Prostate gland (tissue), 2 donors: ENCODE measurements at regions not wholly inside any gene's neighbourhood (a gene's known extent, or its start where the extent isn't known, plus 50 kb on each side); places are given as distances from the start of the nearest gene placed in this dataset.

Experiments used
- POLR2AphosphoS5 ChIP-seq: sonication (generic); formaldehyde crosslinking; IDR thresholded peaks from one replicate; pipeline ENCODE4 v1.6.1; 2017; ENCODE audit warnings: antibody characterized with exemption
- TF ChIP-seq, protein P1 (sequence below), 4 experiments: fragments of 200-600 bp in 2 of 4; fragments of 450-650 bp in 2 of 4; sonication (generic) in 2 of 4; IDR thresholded peaks; 1 replicate in 3 of 4; 2 replicates in 1 of 4; pipeline ENCODE4 v1.5.1; 2016 to 2019; ENCODE audit warnings: antibody characterized with exemption in 4 of 4, mild to moderate bottlenecking in 2 of 4, moderate library complexity in 2 of 4

DNA sequence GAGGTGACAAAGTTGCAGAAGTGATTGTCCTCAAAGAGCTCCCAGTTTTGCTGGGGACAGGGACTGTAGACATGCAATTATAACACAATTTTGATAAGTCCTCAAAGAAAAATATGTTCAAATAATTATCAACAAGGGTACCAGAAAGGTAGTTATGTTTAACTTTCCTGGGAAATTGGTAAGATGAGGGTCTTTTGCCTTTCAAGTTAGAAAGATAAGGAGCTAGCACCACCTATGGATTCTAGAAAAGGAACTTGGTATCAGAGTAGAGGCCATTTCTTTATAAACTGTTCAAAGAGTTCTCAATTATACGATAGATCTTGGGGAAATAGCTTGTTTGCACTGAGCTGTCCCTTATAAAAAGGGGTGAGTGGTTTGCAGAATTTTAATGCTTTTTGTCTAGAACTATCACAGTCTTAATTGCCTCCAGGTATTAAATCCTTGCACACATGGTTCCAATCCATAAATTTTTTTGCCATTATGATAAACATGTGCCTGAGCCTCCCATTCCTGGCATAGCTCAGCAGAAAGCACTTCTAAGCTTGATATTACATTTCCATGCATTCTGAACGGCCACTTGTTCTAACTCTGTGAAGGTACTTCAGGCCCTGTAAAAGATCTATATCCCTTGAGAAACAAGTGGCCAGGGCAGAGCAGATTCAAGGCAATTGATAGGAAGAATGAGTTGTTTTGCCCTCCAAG, 247.5 kb upstream of the LRIG1 start:
- TF ChIP-seq, protein P1, sequence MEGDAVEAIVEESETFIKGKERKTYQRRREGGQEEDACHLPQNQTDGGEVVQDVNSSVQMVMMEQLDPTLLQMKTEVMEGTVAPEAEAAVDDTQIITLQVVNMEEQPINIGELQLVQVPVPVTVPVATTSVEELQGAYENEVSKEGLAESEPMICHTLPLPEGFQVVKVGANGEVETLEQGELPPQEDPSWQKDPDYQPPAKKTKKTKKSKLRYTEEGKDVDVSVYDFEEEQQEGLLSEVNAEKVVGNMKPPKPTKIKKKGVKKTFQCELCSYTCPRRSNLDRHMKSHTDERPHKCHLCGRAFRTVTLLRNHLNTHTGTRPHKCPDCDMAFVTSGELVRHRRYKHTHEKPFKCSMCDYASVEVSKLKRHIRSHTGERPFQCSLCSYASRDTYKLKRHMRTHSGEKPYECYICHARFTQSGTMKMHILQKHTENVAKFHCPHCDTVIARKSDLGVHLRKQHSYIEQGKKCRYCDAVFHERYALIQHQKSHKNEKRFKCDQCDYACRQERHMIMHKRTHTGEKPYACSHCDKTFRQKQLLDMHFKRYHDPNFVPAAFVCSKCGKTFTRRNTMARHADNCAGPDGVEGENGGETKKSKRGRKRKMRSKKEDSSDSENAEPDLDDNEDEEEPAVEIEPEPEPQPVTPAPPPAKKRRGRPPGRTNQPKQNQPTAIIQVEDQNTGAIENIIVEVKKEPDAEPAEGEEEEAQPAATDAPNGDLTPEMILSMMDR (IDR thresholded peaks at IDR 0.05) = no peak
- TF ChIP-seq POLR2AphosphoS5 = no peak
